ENCODE measurements at regions not wholly inside any gene's neighbourhood (a gene's known extent, or its start where the extent isn't known, plus 50 kb on each side); places are given as distances from the start of the nearest gene placed in this dataset.
"Not testable (repeated sequence)": the region's sequence is repeated elsewhere in the genome, so short reads cannot be mapped to it uniquely, and the experiment has no call there.

GRCh38 chr9:28378231-28378630, 805.0 kb upstream of the C9orf72 start:
- DNase-seq = no peak

- DNase-seq = no peak
Observed at GRCh38 chr9:28379082-28379481, 805.8 kb upstream of the C9orf72 start.

GRCh38 chr9:28389411-28389810, 816.1 kb upstream of the C9orf72 start:
- no peak for DNase-seq

GRCh38 chr9:28394774-28395173, 821.5 kb upstream of the C9orf72 start:
- no peak for DNase-seq

GRCh38 chr9:28396058-28396457, 822.8 kb upstream of the C9orf72 start:
- no peak for DNase-seq

- no peak for DNase-seq
Observed at GRCh38 chr9:28407351-28407750, 834.1 kb upstream of the C9orf72 start.

- DNase-seq = no peak
Observed at GRCh38 chr9:28409919-28410318, 836.6 kb upstream of the C9orf72 start.

GRCh38 chr9:28410411-28410810, 837.1 kb upstream of the C9orf72 start:
- DNase-seq = no peak

GRCh38 chr9:28413471-28413870, 840.2 kb upstream of the C9orf72 start:
- DNase-seq = no peak

GRCh38 chr9:28423255-28423654, 850.0 kb upstream of the C9orf72 start:
- no peak for DNase-seq

GRCh38 chr9:28435456-28435855, 862.2 kb upstream of the C9orf72 start:
- DNase-seq = no peak

- DNase-seq = no peak
Observed at GRCh38 chr9:28439688-28440087, 866.4 kb upstream of the C9orf72 start.

- DNase-seq = no peak
Observed at GRCh38 chr9:28443461-28443860, 870.2 kb upstream of the C9orf72 start.

- no peak for DNase-seq
Observed at GRCh38 chr9:28444637-28445036, 871.4 kb upstream of the C9orf72 start.

GRCh38 chr9:28445211-28445610, 871.9 kb upstream of the C9orf72 start:
- DNase-seq = no peak

- no peak for DNase-seq
Observed at GRCh38 chr9:28453918-28454317, 880.6 kb upstream of the C9orf72 start.

GRCh38 chr9:28456861-28457260, 883.6 kb upstream of the C9orf72 start:
- DNase-seq = no peak

- DNase-seq = no peak
Observed at GRCh38 chr9:28464481-28465216, 891.4 kb upstream of the C9orf72 start.

GRCh38 chr9:28471261-28471660, 898.0 kb upstream of the C9orf72 start:
- DNase-seq = no peak

GRCh38 chr9:28487561-28487960, 914.3 kb upstream of the C9orf72 start:
- DNase-seq = no peak

- no peak for DNase-seq
Observed at GRCh38 chr9:28491121-28491520, 917.8 kb upstream of the C9orf72 start.

- not testable (repeated sequence) for DNase-seq
Observed at GRCh38 chr9:28498168-28498567, 924.9 kb upstream of the C9orf72 start.

GRCh38 chr9:28502189-28502588, 928.9 kb upstream of the C9orf72 start:
- no peak for DNase-seq

GRCh38 chr9:28502741-28503140, 929.5 kb upstream of the C9orf72 start:
- no peak for DNase-seq

- DNase-seq = no peak
Observed at GRCh38 chr9:28503573-28503972, 930.3 kb upstream of the C9orf72 start.
